ENCODE measurements at regions not wholly inside any gene's neighbourhood (a gene's known extent, or its start where the extent isn't known, plus 50 kb on each side); places are given as distances from the start of the nearest gene placed in this dataset.

DNA sequence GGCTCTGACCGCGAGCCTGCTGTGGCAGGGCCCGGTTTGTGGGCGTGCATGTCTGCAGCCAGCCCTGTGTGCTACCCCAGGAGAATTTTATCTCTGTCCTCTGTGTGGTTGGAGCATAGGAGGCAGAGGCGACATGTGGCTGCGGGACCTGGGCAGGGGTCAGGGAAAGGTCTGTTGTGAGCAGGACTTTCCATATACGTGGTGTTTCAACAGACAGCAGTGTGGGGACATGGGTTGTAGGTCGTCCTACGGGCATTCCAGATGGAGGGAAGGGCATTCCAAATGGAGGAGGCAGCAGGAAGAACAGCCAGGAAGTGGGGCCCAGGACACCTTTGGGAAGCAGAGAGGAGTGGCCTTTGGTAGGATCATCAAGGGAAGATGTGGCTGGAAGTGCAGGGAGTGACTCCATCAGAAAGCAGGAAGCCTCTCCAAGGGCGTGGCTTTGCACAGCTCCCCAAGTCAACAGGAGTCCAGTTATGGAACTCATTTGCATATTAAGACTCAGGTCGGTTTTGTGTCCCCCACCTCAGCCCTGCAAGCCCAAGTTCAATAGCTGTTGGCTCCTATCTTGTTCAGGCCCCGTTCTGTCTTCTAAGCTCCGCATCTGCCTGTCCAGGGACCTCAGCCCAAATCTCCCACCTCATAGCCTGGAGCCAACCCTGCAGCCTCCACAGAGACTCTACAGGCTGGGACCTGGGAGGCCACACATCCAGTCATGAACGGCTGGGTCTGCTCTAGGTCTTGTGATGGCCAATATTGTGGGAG is 309.1 kb downstream of the MATN1 start:
- TF ChIP-seq CEBPB (IDR thresholded peaks at IDR 0.05; ENCODE audit: low read depth): no peak
- TF ChIP-seq ZNF274 (IDR thresholded peaks at IDR 0.05; ENCODE audit: low read depth, low read length): no peak
- no peak for TF ChIP-seq FOSL1 (IDR thresholded peaks at IDR 0.05; ENCODE audit: low read depth)
- TF ChIP-seq ZFX (IDR thresholded peaks at IDR 0.05): no peak
- TF ChIP-seq, protein P1, sequence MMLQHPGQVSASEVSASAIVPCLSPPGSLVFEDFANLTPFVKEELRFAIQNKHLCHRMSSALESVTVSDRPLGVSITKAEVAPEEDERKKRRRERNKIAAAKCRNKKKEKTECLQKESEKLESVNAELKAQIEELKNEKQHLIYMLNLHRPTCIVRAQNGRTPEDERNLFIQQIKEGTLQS (IDR thresholded peaks at IDR 0.05): no peak
- TF ChIP-seq SP1 (IDR thresholded peaks at IDR 0.05; ENCODE audit: low read depth): no peak
- TF ChIP-seq SRF (IDR thresholded peaks at IDR 0.05; ENCODE audit: low read depth): no peak
- no peak for DNase-seq (ENCODE audit: low read depth, low spot score)
- CTCF ChIA-PET: no interaction called here
- Histone ChIP-seq H4K20me1 (ENCODE audit: insufficient read depth) (no peaks in the 10 kb centered on the region), H2AFZ (ENCODE audit: low read depth, low read length, poor library complexity, severe bottlenecking) (no peak overlapping the region), H3K4me3 (replicated peaks in 1 of 2; ENCODE audit: low read depth in 1 of 2, low read length in 2 of 2) (no peak overlapping the region), H3K9me3 (ENCODE audit: control insufficient read depth in 1 of 2, insufficient read depth in 1 of 2, low read depth in 1 of 2, low read length in 2 of 2) (no peaks in the 10 kb centered on the region), H3K4me1 (ENCODE audit: control insufficient read depth in 1 of 2, insufficient read depth in 2 of 2, low read length in 2 of 2) (peaks cover 0 to 8% of the 10 kb centered on the region in 2 experiments; a peak in 1 of 4 replicates), H3K27ac (ENCODE audit: low read depth, low read length) (no peak overlapping the region), H3K9me2 (ENCODE audit: insufficient read depth) (no peaks in the 10 kb centered on the region), H3K4me2 (ENCODE audit: low read length) (no peak overlapping the region), H3K9ac (ENCODE audit: low read length) (no peak overlapping the region), H3K36me3 (ENCODE audit: control insufficient read depth in 1 of 2, insufficient read depth in 2 of 2, low read length in 2 of 2) (no peaks in the 10 kb centered on the region), H3K79me2 (ENCODE audit: insufficient read depth, low read length) (no peaks in the 10 kb centered on the region), H3K27me3 (ENCODE audit: insufficient read depth, low read length) (no peaks in the 10 kb centered on the region)
- intact Hi-C loops (cut with micrococcal nuclease): no loop called here
- RAD21 ChIA-PET (ENCODE audit: low non-redundant PET in 1 of 2, low total read pairs in 2 of 2, uncharacterized antibody in 2 of 2, unreplicated experiment in 2 of 2): no interaction called here
- POLR2A ChIA-PET: no interaction called here
- no TSS peak for BruUV-seq (replicated peaks)
- ATAC-seq: no peak; the same call in 1 of the 2 replicates

DNA sequence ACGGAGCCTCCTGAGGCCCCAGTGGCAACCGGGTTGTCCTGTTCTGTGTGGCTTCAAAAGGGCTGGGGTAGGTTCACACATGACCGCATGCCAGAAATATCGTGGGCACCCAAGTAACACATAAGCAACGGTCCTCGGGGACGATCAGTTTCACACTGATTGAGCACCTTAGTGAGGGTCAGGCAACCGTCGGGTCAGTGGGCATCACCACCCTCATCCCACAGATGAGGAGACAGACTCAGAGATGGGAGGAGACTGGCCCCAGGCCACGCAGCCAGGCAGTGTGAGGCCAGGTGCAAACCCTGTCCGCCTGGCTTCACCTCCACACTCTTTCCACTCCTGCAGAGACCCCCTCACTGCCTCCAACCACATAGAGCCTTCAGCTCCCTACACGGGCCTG is 309.8 kb downstream of the MATN1 start:
- Histone ChIP-seq H3K4me3 (replicated peaks in 1 of 2; ENCODE audit: low read depth in 1 of 2, low read length in 2 of 2) (no peak overlapping the region), H2AFZ (ENCODE audit: low read depth, low read length, poor library complexity, severe bottlenecking) (no peak overlapping the region), H3K4me1 (ENCODE audit: control insufficient read depth in 1 of 2, insufficient read depth in 2 of 2, low read length in 2 of 2) (peaks cover 0 to 8% of the 10 kb centered on the region in 2 experiments; a peak in 1 of 4 replicates), H3K9ac (ENCODE audit: low read length) (no peak overlapping the region), H3K9me3 (ENCODE audit: control insufficient read depth in 1 of 2, insufficient read depth in 1 of 2, low read depth in 1 of 2, low read length in 2 of 2) (no peaks in the 10 kb centered on the region), H3K4me2 (ENCODE audit: low read length) (no peak overlapping the region), H3K9me2 (ENCODE audit: insufficient read depth) (no peaks in the 10 kb centered on the region), H3K27ac (ENCODE audit: low read depth, low read length) (no peak overlapping the region), H3K27me3 (ENCODE audit: insufficient read depth, low read length) (no peaks in the 10 kb centered on the region), H4K20me1 (ENCODE audit: insufficient read depth) (no peaks in the 10 kb centered on the region), H3K36me3 (ENCODE audit: control insufficient read depth in 1 of 2, insufficient read depth in 2 of 2, low read length in 2 of 2) (no peaks in the 10 kb centered on the region), H3K79me2 (ENCODE audit: insufficient read depth, low read length) (no peaks in the 10 kb centered on the region)
- no peak for TF ChIP-seq CTCF (IDR thresholded peaks at IDR 0.05 in 2 of 3, conservative IDR thresholded peaks at IDR 0.05 in 1 of 3; ENCODE audit: borderline replicate concordance in 1 of 3, insufficient read depth in 1 of 3, low read depth in 2 of 3, low read length in 2 of 3)
- no peak for TF ChIP-seq EGR1 (IDR thresholded peaks at IDR 0.05; ENCODE audit: low read depth)
- no peak for TF ChIP-seq JUND (IDR thresholded peaks at IDR 0.05)
- no peak for TF ChIP-seq CEBPB (IDR thresholded peaks at IDR 0.05; ENCODE audit: low read depth)
- TF ChIP-seq FOSL1 (IDR thresholded peaks at IDR 0.05; ENCODE audit: low read depth): no peak
- no peak for TF ChIP-seq SIN3A (IDR thresholded peaks at IDR 0.05; ENCODE audit: low read depth)
- no peak for TF ChIP-seq SRF (IDR thresholded peaks at IDR 0.05; ENCODE audit: low read depth)
- TF ChIP-seq POLR2A (IDR thresholded peaks at IDR 0.05; ENCODE audit: borderline replicate concordance, extremely low read depth, insufficient read depth, insufficient read length): no peak
- TF ChIP-seq SP1 (IDR thresholded peaks at IDR 0.05; ENCODE audit: low read depth): no peak
- TF ChIP-seq POLR2AphosphoS5 (IDR thresholded peaks at IDR 0.05; ENCODE audit: low read depth, low read length): no peak
- DNase-seq (ENCODE audit: low read depth, low spot score): no peak
- intact Hi-C loops (cut with micrococcal nuclease): no loop called here
- ChIA-PET RAD21 (ENCODE audit: low non-redundant PET in 1 of 2, low total read pairs in 2 of 2, uncharacterized antibody in 2 of 2, unreplicated experiment in 2 of 2) (no interaction called here), CTCF (no interaction called here), POLR2A (no interaction called here)
- no peak for ATAC-seq
- no TSS peak for BruUV-seq (replicated peaks)

All from HCT116 (cell line).